GM12878 (cell line): ENCODE measurements at regions not wholly inside any gene's neighbourhood (a gene's known extent, or its start where the extent isn't known, plus 50 kb on each side); places are given as distances from the start of the nearest gene placed in this dataset.

ENCODE experiments used
- ATAC-seq: fragments of 200-7000 bp; cut with Tn5 transposase; 3 replicates; pipeline ENCODE4 v1.9.1; 2020; ENCODE audit warnings: mild to moderate bottlenecking, moderate library complexity
- BruUV-seq: library from RNA; stranded (reverse); fragments of 400-500 nt; replicated peaks from 2 replicates; lab custom pipeline; 2021; lab: Mats Ljungman, UMichigan
- CTCF ChIA-PET: fragments of 300-600 bp; sonication (Branson Sonifier 250); formaldehyde crosslinking; extraction: SDS; loops from one replicate; lab custom pipeline; 2021; ENCODE audit warnings: inconsistent platforms; lab: Yijun Ruan, JAX
- POLR2A ChIA-PET: fragments of 350-600 bp; formaldehyde crosslinking; extraction: SDS; loops from one replicate; lab custom pipeline; 2021; ENCODE audit warnings: inconsistent platforms; lab: Charles Lee
- RAD21 ChIA-PET: fragments of 300-600 bp; sonication (Branson Sonifier 250); formaldehyde crosslinking; loops from one replicate; lab custom pipeline; 2023; ENCODE audit warnings: antibody characterized with exemption; ENCODE audit not compliant: unreplicated experiment; lab: Charles Lee
- SMC1A ChIA-PET: fragments of 300-600 bp; sonication (Branson Sonifier 250); formaldehyde crosslinking; loops from one replicate; lab custom pipeline; 2023; ENCODE audit not compliant: unreplicated experiment, uncharacterized antibody; lab: Charles Lee
- DNase-seq: peaks from one replicate; pipeline ENCODE4 v3.0.0-alpha.2; 2011; ENCODE audit warnings: low read depth, low spot score
- FAIRE-seq: peaks from 3 replicates; lab custom pipeline; 2011; peaks lifted over from hg19 to GRCh38; lab: Jason Lieb, UNC
- H2AFZ ChIP-seq: 2 replicates; pipeline ENCODE4 v1.6.0; 2011; ENCODE audit warnings: low read depth, low read length, control low read depth; ENCODE audit not compliant: control insufficient read depth
- H3K27ac ChIP-seq: 2 replicates; pipeline ENCODE4 v1.5.1; 2011; ENCODE audit warnings: control low read depth; ENCODE audit not compliant: control insufficient read depth, insufficient read depth
- H3K27me3 ChIP-seq, 2 experiments: replicated peaks in 1 of 2; 2 replicates each; pipeline versions ENCODE4 v1.6.0 to v1.6.1; 2011; ENCODE audit warnings: low read length in 1 of 2; ENCODE audit not compliant: control insufficient read depth in 2 of 2, insufficient read depth in 2 of 2
- H3K36me3 ChIP-seq, 2 experiments: 2 replicates each; pipeline ENCODE4 v1.5.1; 2011; ENCODE audit warnings: low read length in 1 of 2; ENCODE audit not compliant: control insufficient read depth in 2 of 2, insufficient read depth in 2 of 2
- H3K4me1 ChIP-seq: 2 replicates; pipeline ENCODE4 v1.6.1; 2011; ENCODE audit warnings: mild to moderate bottlenecking, low read length, moderate library complexity, mixed read lengths; ENCODE audit not compliant: control insufficient read depth, insufficient read depth
- H3K4me2 ChIP-seq: 2 replicates; pipeline ENCODE4 v1.6.0; 2011; ENCODE audit warnings: control low read depth; ENCODE audit not compliant: control insufficient read depth, insufficient read depth
- H3K4me3 ChIP-seq: fragments of 200-600 bp; sonication (generic); 2 replicates; pipeline ENCODE4 v1.5.1; 2016
- H3K79me2 ChIP-seq: 2 replicates; pipeline ENCODE4 v1.6.0; 2011; ENCODE audit warnings: low read length; ENCODE audit not compliant: control insufficient read depth, insufficient read depth
- H3K9ac ChIP-seq: 2 replicates; pipeline ENCODE4 v1.8.0; 2011; ENCODE audit warnings: low read length, control low read depth, mixed read lengths; ENCODE audit not compliant: control insufficient read depth, insufficient read depth
- H3K9me3 ChIP-seq: replicated peaks from 3 replicates; pipeline ENCODE4 v1.5.1; 2011; ENCODE audit warnings: mild to moderate bottlenecking, low read length; ENCODE audit not compliant: control insufficient read depth, insufficient read depth
- H4K20me1 ChIP-seq: 2 replicates; pipeline ENCODE4 v1.6.0; 2011; ENCODE audit not compliant: control insufficient read depth, insufficient read depth
- CREB1 ChIP-seq: IDR thresholded peaks from 2 replicates; pipeline ENCODE4 v1.6.1; 2012; ENCODE audit warnings: low read depth, mild to moderate bottlenecking, inconsistent platforms
- E4F1 ChIP-seq: fragments of 450-650 bp; IDR thresholded peaks from 2 replicates; pipeline ENCODE4 v1.6.1; 2018; ENCODE audit warnings: borderline replicate concordance, mild to moderate bottlenecking; ENCODE audit not compliant: partially characterized antibody
- EED ChIP-seq: sonication (generic); IDR thresholded peaks from 2 replicates; pipeline ENCODE4 v1.6.1; 2016; ENCODE audit warnings: antibody characterized with exemption, low read depth
- KDM1A ChIP-seq: fragments of 200-600 bp; sonication (generic); IDR thresholded peaks from 2 replicates; pipeline ENCODE4 v1.6.1; 2016; ENCODE audit warnings: borderline replicate concordance
- RBBP5 ChIP-seq: fragments of 200-600 bp; sonication (generic); conservative IDR thresholded peaks from 2 replicates; pipeline ENCODE4 v1.6.1; 2016
- SKIL ChIP-seq: fragments of 450-650 bp; IDR thresholded peaks from 2 replicates; pipeline ENCODE4 v1.6.1; 2017; ENCODE audit warnings: mild to moderate bottlenecking, low read depth, inconsistent platforms; ENCODE audit not compliant: poor library complexity, severe bottlenecking
- TCF3 ChIP-seq: IDR thresholded peaks from 2 replicates; pipeline ENCODE4 v1.6.1; 2012; ENCODE audit warnings: low read depth, mild to moderate bottlenecking, low read length, borderline replicate concordance; ENCODE audit not compliant: insufficient read depth
- ZBTB4 ChIP-seq: fragments of 450-650 bp; formaldehyde crosslinking; IDR thresholded peaks from 2 replicates; pipeline ENCODE4 v1.4.0; 2022; ENCODE audit warnings: mild to moderate bottlenecking, moderate library complexity
- ZNF384 ChIP-seq: IDR thresholded peaks from 2 replicates; pipeline ENCODE4 v1.6.1; 2012; ENCODE audit warnings: low read depth, mild to moderate bottlenecking, low read length, improper control_type of control experiment, borderline replicate concordance
- in situ Hi-C: fragments of 300-500 bp; cut with MboI; formaldehyde crosslinking; loops from 9 replicates; pipeline ENCODE4 v1.14.3; 2018; ENCODE audit warnings: mixed read lengths
- intact Hi-C: fragments of 100-400 bp; cut with micrococcal nuclease; formaldehyde crosslinking; loops from one replicate; pipeline ENCODE4 v1.14.2; 2022; ENCODE audit not compliant: unreplicated experiment
- TF ChIP-seq, protein P1 (sequence below): fragments of 450-650 bp; IDR thresholded peaks from 2 replicates; pipeline ENCODE4 v1.6.1; 2016; ENCODE audit warnings: mild to moderate bottlenecking
- TF ChIP-seq, protein P2 (sequence below): fragments of 450-650 bp; IDR thresholded peaks from 2 replicates; pipeline ENCODE4 v1.6.1; 2017; ENCODE audit warnings: low read depth, mild to moderate bottlenecking, moderate library complexity

- in situ Hi-C loops: loop anchor here (25.0 kb wide), 1 partner anchor 1514 kb away; no protein-coding TSS in a partner anchor
- CTCF ChIA-PET: interaction anchor here (1.4 to 1.8 kb wide), 2 partner anchors 9 to 14 kb away, joined by 4 read pairs; no protein-coding TSS in a partner anchor
- TF ChIP-seq KDM1A (no peak), ZNF384 (no peak), SKIL (no peak), RBBP5 (no peak), EED (no peak), ZBTB4 (CRISPR knock-in tag) (no peak), CREB1 (no peak), E4F1 (no peak), TCF3 (no peak)
- TF ChIP-seq, protein P1, sequence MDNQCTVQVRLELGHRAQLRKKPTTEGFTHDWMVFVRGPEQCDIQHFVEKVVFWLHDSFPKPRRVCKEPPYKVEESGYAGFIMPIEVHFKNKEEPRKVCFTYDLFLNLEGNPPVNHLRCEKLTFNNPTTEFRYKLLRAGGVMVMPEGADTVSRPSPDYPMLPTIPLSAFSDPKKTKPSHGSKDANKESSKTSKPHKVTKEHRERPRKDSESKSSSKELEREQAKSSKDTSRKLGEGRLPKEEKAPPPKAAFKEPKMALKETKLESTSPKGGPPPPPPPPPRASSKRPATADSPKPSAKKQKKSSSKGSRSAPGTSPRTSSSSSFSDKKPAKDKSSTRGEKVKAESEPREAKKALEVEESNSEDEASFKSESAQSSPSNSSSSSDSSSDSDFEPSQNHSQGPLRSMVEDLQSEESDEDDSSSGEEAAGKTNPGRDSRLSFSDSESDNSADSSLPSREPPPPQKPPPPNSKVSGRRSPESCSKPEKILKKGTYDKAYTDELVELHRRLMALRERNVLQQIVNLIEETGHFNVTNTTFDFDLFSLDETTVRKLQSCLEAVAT: no peak
- TF ChIP-seq, protein P2, sequence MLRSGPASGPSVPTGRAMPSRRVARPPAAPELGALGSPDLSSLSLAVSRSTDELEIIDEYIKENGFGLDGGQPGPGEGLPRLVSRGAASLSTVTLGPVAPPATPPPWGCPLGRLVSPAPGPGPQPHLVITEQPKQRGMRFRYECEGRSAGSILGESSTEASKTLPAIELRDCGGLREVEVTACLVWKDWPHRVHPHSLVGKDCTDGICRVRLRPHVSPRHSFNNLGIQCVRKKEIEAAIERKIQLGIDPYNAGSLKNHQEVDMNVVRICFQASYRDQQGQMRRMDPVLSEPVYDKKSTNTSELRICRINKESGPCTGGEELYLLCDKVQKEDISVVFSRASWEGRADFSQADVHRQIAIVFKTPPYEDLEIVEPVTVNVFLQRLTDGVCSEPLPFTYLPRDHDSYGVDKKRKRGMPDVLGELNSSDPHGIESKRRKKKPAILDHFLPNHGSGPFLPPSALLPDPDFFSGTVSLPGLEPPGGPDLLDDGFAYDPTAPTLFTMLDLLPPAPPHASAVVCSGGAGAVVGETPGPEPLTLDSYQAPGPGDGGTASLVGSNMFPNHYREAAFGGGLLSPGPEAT: no peak
These were observed 73.6 kb downstream of the ZNF621 start for GRCh38 chr3:40598338-40598737.

More at GRCh38 chr3:40598338-40598737, 73.6 kb downstream of the ZNF621 start:
- Histone ChIP-seq H3K9ac (no peak overlapping the region), H3K9me3 (no peaks in the 10 kb centered on the region), H3K4me2 (no peak overlapping the region), H3K27ac (no peak overlapping the region), H2AFZ (no peak overlapping the region), H3K36me3 (no peaks in the 10 kb centered on the region), H3K4me1 (no peaks in the 10 kb centered on the region), H4K20me1 (no peaks in the 10 kb centered on the region; the same call in 1 of the 2 replicates), H3K4me3 (no peak overlapping the region), H3K27me3 (no peaks in the 10 kb centered on the region), H3K79me2 (no peaks in the 10 kb centered on the region)
- no peak for ATAC-seq
- intact Hi-C loops: no loop called here
- no TSS peak for BruUV-seq
- ChIA-PET POLR2A (no interaction called here), SMC1A (interaction anchor here (1.0 kb wide), 1 partner anchor 13 kb away, joined by 3 read pairs; no protein-coding TSS in a partner anchor), RAD21 (no interaction called here)
- no peak for FAIRE-seq
- no peak for DNase-seq
